Keratinocyte (primary cell): ENCODE measurements at regions not wholly inside any gene's neighbourhood (a gene's known extent, or its start where the extent isn't known, plus 50 kb on each side); places are given as distances from the start of the nearest gene placed in this dataset.

Source experiments
- CTCF ChIP-seq, 3 experiments: IDR thresholded peaks in 1 of 3; conservative IDR thresholded peaks in 1 of 3; optimal IDR thresholded peaks in 1 of 3; 2 replicates in 2 of 3; 3 replicates in 1 of 3; pipeline versions ENCODE3 to v1.5.1; 2011; ENCODE audit warnings: low read length in 3 of 3, mild to moderate bottlenecking in 3 of 3, moderate library complexity in 2 of 3, control low read depth in 1 of 3, inconsistent platforms in 1 of 3; ENCODE audit not compliant: insufficient read depth in 2 of 3; ENCODE audit errors: extremely low read depth in 1 of 3
- EZH2 ChIP-seq: IDR thresholded peaks from one replicate; pipeline ENCODE4 v1.6.1; 2012; ENCODE audit warnings: inconsistent platforms, mild to moderate bottlenecking, low read length, moderate library complexity

- no peak for TF ChIP-seq CTCF (optimal IDR thresholded peaks at IDR 0.05 in 1 of 3, IDR thresholded peaks at IDR 0.05 in 1 of 3, conservative IDR thresholded peaks at IDR 0.05 in 1 of 3; ENCODE audit: extremely low read depth in 1 of 3, insufficient read depth in 2 of 3, low read length in 3 of 3)
- no peak for TF ChIP-seq EZH2
Observed at GRCh38 chr2:145040433-145040832, 520.5 kb upstream of the ZEB2 start.
